Upper lobe of left lung (tissue), 6 donors: ENCODE measurements at regions not wholly inside any gene's neighbourhood (a gene's known extent, or its start where the extent isn't known, plus 50 kb on each side); places are given as distances from the start of the nearest gene placed in this dataset.
A peak's percentile ranks its signal among the peaks of the same experiment; 100 is the strongest.

Experiments
- ATAC-seq, 2 donors: fragments of 200-7000 bp; cut with Tn5 transposase; one replicate each; pipeline ENCODE4 v1.9.1; 2022; ENCODE audit warnings: mild to moderate bottlenecking in 2 of 2, moderate library complexity in 2 of 2; ENCODE audit not compliant: low FRiP score in 2 of 2
- DNase-seq, 2 donors: peaks; one replicate each; pipeline ENCODE4 v3.0.0-alpha.2; 2019 to 2020
- H3K27ac ChIP-seq, 4 donors: fragments of 200-600 bp; sonication (generic); one replicate each; pipeline ENCODE4 v1.5.1; 2016 to 2019
- H3K27me3 ChIP-seq, 4 donors: fragments of 200-600 bp; sonication (generic); one replicate each; pipeline ENCODE4 v1.5.1; 2017 to 2019
- H3K36me3 ChIP-seq, 4 donors: fragments of 200-600 bp; sonication (generic); one replicate each; pipeline ENCODE4 v1.5.1; 2016 to 2019
- H3K4me1 ChIP-seq, 4 donors: fragments of 200-600 bp; sonication (generic); one replicate each; pipeline ENCODE4 v1.5.1; 2018 to 2019
- H3K4me3 ChIP-seq, 4 donors: fragments of 200-600 bp; sonication (generic); one replicate each; pipeline ENCODE4 v1.5.1; 2017 to 2019; ENCODE audit warnings: mild to moderate bottlenecking in 2 of 4, moderate library complexity in 1 of 4
- H3K9me3 ChIP-seq, 4 donors: fragments of 200-600 bp; sonication (generic); one replicate each; pipeline ENCODE4 v1.5.1; 2018 to 2019
- EP300 ChIP-seq, 4 donors: sonication (generic); formaldehyde crosslinking; IDR thresholded peaks; one replicate each; pipeline ENCODE4 v1.5.1; 2017; ENCODE audit warnings: antibody characterized with exemption in 4 of 4, control low read depth in 2 of 4
- POLR2A ChIP-seq, 4 donors: fragments of 450-650 bp; IDR thresholded peaks; one replicate each; pipeline ENCODE4 v1.5.1; 2016 to 2017; ENCODE audit warnings: antibody characterized with exemption in 4 of 4, mild to moderate bottlenecking in 2 of 4
- POLR2AphosphoS5 ChIP-seq, 2 donors: sonication (generic); formaldehyde crosslinking; IDR thresholded peaks; one replicate each; pipeline ENCODE4 v1.5.1; 2017; ENCODE audit warnings: antibody characterized with exemption in 2 of 2
- whole genome bisulfite sequencing, 2 donors: methylation state at CpG; one replicate each; pipeline ENCODE4 v1.1.5; 2017 to 2018; 5-methylcytosine and 5-hydroxymethylcytosine counted together
- TF ChIP-seq, protein P1 (sequence below), 6 experiments: fragments of 450-650 bp in 4 of 6; fragments of 200-600 bp in 2 of 6; sonication (generic) in 2 of 6; IDR thresholded peaks; one replicate each; pipeline ENCODE4 v1.5.1; 2016 to 2019; ENCODE audit warnings: antibody characterized with exemption in 6 of 6
- donor health status: DM: no; HTN: no; CAD: no; lungs with moderate emphysema.
- donor health status: DM: no; HTN: yes; CAD: no; lungs with severe emphysema.

DNA sequence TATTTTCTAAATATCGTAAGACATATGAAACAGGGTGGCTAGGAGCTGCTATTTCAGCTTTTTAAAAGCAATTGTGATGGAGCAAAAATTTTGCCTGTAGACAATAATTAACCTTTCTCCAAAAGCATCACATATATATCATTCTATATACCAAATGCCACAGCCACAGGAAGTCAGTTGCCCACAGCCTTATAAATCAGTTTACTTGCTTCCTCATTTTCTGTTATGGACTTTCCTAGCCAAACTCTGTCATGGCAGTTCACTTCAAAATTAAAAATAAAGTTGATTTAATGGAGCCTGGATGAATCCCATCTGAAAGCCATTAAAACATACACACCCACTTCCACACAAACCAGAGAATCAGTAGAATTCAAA, 93.4 kb upstream of the NHSL1 start:
- no peaks in the 10 kb centered on the region for H3K36me3 ChIP-seq

GRCh38 chr6:138593124-138593877, 94.0 kb upstream of the NHSL1 start:
- Histone ChIP-seq H3K4me3 (no peak overlapping the region), H3K9me3 (no peaks in the 10 kb centered on the region), H3K4me1 (peaks cover 9 to 14% (median 11%) of the 10 kb centered on the region in 4 donors), H3K27ac (peak overlapping the region; percentile 61 to 80 (median 68)), H3K27me3 (no peaks in the 10 kb centered on the region), H3K36me3 (no peaks in the 10 kb centered on the region)
- ATAC-seq, result peak; percentile 87 to 91
- peak; percentile 54 to 83 for TF ChIP-seq POLR2AphosphoS5 (IDR thresholded peaks at IDR 0.05)
- TF ChIP-seq, protein P1, sequence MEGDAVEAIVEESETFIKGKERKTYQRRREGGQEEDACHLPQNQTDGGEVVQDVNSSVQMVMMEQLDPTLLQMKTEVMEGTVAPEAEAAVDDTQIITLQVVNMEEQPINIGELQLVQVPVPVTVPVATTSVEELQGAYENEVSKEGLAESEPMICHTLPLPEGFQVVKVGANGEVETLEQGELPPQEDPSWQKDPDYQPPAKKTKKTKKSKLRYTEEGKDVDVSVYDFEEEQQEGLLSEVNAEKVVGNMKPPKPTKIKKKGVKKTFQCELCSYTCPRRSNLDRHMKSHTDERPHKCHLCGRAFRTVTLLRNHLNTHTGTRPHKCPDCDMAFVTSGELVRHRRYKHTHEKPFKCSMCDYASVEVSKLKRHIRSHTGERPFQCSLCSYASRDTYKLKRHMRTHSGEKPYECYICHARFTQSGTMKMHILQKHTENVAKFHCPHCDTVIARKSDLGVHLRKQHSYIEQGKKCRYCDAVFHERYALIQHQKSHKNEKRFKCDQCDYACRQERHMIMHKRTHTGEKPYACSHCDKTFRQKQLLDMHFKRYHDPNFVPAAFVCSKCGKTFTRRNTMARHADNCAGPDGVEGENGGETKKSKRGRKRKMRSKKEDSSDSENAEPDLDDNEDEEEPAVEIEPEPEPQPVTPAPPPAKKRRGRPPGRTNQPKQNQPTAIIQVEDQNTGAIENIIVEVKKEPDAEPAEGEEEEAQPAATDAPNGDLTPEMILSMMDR (IDR thresholded peaks at IDR 0.05), result no peak
- peak in 1 of 4 donors; percentile 45 for TF ChIP-seq POLR2A (IDR thresholded peaks at IDR 0.05)
- TF ChIP-seq EP300 (IDR thresholded peaks at IDR 0.05), result peak in 2 of 4 donors; percentile 88 to 90
- 14 to 18% methylated on average over 12 of the region's 12 CpGs for WGBS, 2 donors
- DNase-seq, result peak in 1 of 2 donors; percentile 71

More for the DNA sequence above, 93.4 kb upstream of the NHSL1 start:
- Histone ChIP-seq H3K4me3 (no peak overlapping the region), H3K27me3 (no peaks in the 10 kb centered on the region), H3K9me3 (no peaks in the 10 kb centered on the region), H3K27ac (peak overlapping the region; percentile 61 to 80 (median 68)), H3K4me1 (peaks cover 9 to 14% (median 11%) of the 10 kb centered on the region in 4 donors)
- ATAC-seq, result peak in 1 of 2 donors; percentile 25
- TF ChIP-seq POLR2AphosphoS5 (IDR thresholded peaks at IDR 0.05), result no peak
- no peak for TF ChIP-seq EP300 (IDR thresholded peaks at IDR 0.05)
- no peak for TF ChIP-seq POLR2A (IDR thresholded peaks at IDR 0.05)
- TF ChIP-seq, protein P1 (IDR thresholded peaks at IDR 0.05), result no peak
- no peak for DNase-seq
- 68 to 82% methylated on average over 1 of the region's 1 CpG for WGBS, 2 donors

DNA sequence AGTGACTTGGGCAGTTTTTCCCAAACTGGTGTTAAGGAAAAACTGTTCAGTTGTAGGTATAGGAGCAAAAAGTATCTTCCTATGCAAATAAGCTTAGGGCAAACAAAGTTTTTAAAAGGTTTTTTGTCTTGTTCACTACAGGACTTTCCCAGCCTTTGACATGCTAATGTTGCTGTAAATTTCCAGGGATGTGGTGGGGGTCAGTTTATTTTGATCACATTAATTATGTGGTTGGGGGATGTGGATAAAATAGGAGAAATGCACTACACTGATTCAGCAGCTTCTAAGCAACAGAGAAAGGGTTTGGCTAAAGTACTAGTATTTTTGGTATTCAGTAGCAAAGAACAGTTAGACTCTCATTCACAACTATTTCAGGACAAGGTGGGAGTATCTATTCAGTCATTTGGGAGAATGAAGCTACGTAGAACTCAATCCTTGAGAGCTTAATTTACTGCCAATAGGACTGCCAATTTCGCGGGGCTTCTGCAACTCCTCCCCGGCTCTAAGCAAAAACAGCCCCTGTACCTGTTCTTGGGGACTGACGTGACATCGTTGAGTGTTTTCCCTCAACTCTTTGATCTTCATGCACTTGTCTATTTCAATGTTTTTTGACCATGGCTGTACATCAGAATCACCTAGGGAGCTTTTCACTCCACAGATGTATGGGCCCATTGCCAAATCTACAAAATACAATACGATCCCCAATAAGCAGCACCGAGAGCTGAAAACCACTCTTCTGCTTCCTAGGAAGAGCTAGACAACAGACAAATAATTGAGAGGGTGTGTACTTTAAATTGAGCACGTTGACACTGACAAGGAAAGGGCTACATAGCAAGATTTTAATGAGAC, 94.8 kb upstream of the NHSL1 start:
- TF ChIP-seq POLR2A (IDR thresholded peaks at IDR 0.05) (no peak), POLR2AphosphoS5 (IDR thresholded peaks at IDR 0.05) (no peak), EP300 (IDR thresholded peaks at IDR 0.05) (no peak)
- TF ChIP-seq, protein P1 (IDR thresholded peaks at IDR 0.05), result no peak
- Histone ChIP-seq H3K27me3 (no peaks in the 10 kb centered on the region), H3K36me3 (no peaks in the 10 kb centered on the region), H3K9me3 (no peaks in the 10 kb centered on the region), H3K27ac (peak overlapping the region; percentile 2 to 80 (median 68)), H3K4me3 (no peak overlapping the region), H3K4me1 (peaks cover 9 to 14% (median 11%) of the 10 kb centered on the region in 4 donors)
- 81 to 87% methylated on average over 9 of the region's 9 CpGs for WGBS, 2 donors
- ATAC-seq (no peak), DNase-seq (no peak)

DNA sequence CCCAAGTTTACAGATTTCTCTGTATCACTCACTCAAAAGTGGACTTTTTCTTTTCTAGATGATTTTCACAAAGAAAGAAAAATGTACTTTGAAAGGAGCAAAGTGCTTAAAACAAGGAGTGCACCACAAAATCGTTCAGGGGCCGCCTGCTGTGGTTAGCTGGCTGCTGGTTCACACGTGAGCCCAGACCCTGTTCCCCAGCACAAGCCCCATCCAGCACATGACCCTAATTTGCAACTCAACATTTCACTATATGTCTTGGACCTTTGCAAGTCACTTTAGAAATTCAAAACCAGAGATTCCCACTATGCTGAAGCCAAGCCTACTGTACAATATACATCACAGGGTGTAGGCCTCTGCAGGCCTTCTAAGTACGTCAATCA, 95.5 kb upstream of the NHSL1 start:
- WGBS, 2 donors, result 81 to 91% methylated on average over 4 of the region's 4 CpGs
- ATAC-seq (no peak), DNase-seq (no peak)
- Histone ChIP-seq H3K27me3 (no peaks in the 10 kb centered on the region), H3K9me3 (no peaks in the 10 kb centered on the region), H3K4me1 (peaks cover 9 to 14% (median 11%) of the 10 kb centered on the region in 4 donors), H3K4me3 (no peak overlapping the region), H3K36me3 (no peaks in the 10 kb centered on the region), H3K27ac (no peak overlapping the region)
- TF ChIP-seq POLR2A (IDR thresholded peaks at IDR 0.05) (no peak), POLR2AphosphoS5 (IDR thresholded peaks at IDR 0.05) (no peak)

GRCh38 chr6:138596126-138596525, 96.8 kb upstream of the NHSL1 start:
- H3K27ac ChIP-seq, result no peak overlapping the region
- H3K4me1 ChIP-seq, result peaks cover 9 to 14% (median 11%) of the 10 kb centered on the region in 4 donors
- H3K4me3 ChIP-seq, result no peak overlapping the region
- H3K9me3 ChIP-seq, result no peaks in the 10 kb centered on the region
- DNase-seq (no peak), ATAC-seq (no peak)
- H3K27me3 ChIP-seq, result no peaks in the 10 kb centered on the region
- no peaks in the 10 kb centered on the region for H3K36me3 ChIP-seq
- TF ChIP-seq POLR2A (IDR thresholded peaks at IDR 0.05) (no peak), POLR2AphosphoS5 (IDR thresholded peaks at IDR 0.05) (no peak), EP300 (IDR thresholded peaks at IDR 0.05) (no peak)
- TF ChIP-seq, protein P1 (IDR thresholded peaks at IDR 0.05), result no peak
- 56 to 77% methylated on average over 5 of the region's 5 CpGs for WGBS, 2 donors
